ENCODE measurements at regions not wholly inside any gene's neighbourhood (a gene's known extent, or its start where the extent isn't known, plus 50 kb on each side); places are given as distances from the start of the nearest gene placed in this dataset.

DNA sequence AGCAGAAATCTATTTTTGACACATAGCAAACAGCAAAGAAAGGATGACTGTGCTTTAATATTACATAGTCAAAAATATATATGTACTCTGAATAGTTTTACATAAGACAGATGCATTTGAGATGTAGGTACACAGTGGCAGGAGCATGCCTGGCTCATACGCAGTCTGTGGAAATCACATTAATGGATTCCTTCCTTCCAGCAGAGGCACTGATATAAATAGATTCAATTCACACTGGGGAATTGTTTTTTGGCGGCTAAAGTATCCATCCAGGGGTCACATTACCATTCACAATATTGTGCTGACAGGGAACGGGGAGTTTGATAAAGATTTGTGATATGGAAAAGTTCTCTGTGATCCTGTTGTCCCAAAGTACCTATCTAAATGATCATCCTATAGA is 72.5 kb upstream of the AGR3 start (continued):
- TF ChIP-seq ZNF513 (CRISPR knock-in tag; conservative IDR thresholded peaks at IDR 0.05) = no peak
- TF ChIP-seq, protein P1, sequence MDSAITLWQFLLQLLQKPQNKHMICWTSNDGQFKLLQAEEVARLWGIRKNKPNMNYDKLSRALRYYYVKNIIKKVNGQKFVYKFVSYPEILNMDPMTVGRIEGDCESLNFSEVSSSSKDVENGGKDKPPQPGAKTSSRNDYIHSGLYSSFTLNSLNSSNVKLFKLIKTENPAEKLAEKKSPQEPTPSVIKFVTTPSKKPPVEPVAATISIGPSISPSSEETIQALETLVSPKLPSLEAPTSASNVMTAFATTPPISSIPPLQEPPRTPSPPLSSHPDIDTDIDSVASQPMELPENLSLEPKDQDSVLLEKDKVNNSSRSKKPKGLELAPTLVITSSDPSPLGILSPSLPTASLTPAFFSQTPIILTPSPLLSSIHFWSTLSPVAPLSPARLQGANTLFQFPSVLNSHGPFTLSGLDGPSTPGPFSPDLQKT (CRISPR knock-in tag; IDR thresholded peaks at IDR 0.05; ENCODE audit: borderline replicate concordance) = no peak
- no peak for TF ChIP-seq ZNF276 (CRISPR knock-in tag; IDR thresholded peaks at IDR 0.05; ENCODE audit: low read depth)
- TF ChIP-seq ZNF746 (CRISPR knock-in tag; IDR thresholded peaks at IDR 0.05) = no peak
- TF ChIP-seq HNRNPUL1 (IDR thresholded peaks at IDR 0.05; ENCODE audit: low read depth, low read length) = no peak
- TF ChIP-seq, protein P2, sequence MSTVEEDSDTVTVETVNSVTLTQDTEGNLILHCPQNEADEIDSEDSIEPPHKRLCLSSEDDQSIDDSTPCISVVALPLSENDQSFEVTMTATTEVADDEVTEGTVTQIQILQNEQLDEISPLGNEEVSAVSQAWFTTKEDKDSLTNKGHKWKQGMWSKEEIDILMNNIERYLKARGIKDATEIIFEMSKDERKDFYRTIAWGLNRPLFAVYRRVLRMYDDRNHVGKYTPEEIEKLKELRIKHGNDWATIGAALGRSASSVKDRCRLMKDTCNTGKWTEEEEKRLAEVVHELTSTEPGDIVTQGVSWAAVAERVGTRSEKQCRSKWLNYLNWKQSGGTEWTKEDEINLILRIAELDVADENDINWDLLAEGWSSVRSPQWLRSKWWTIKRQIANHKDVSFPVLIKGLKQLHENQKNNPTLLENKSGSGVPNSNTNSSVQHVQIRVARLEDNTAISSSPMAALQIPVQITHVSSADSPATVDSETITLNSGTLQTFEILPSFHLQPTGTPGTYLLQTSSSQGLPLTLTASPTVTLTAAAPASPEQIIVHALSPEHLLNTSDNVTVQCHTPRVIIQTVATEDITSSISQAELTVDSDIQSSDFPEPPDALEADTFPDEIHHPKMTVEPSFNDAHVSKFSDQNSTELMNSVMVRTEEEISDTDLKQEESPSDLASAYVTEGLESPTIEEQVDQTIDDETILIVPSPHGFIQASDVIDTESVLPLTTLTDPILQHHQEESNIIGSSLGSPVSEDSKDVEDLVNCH (CRISPR knock-in tag; IDR thresholded peaks at IDR 0.05) = no peak
- TF ChIP-seq NFAT5 (CRISPR knock-in tag; IDR thresholded peaks at IDR 0.05) = no peak

Data from HepG2 (cell line).